K562 (cell line): ENCODE measurements at regions not wholly inside any gene's neighbourhood (a gene's known extent, or its start where the extent isn't known, plus 50 kb on each side); places are given as distances from the start of the nearest gene placed in this dataset.

Source experiments
- ATAC-seq: fragments of 200-7000 bp; cut with Tn5 transposase; 3 replicates; pipeline ENCODE4 v1.9.1; 2020; ENCODE audit warnings: moderate library complexity
- BruUV-seq: library from RNA; stranded (reverse); fragments of 400-500 nt; replicated peaks from 2 replicates; lab custom pipeline; 2021; lab: Mats Ljungman, UMichigan
- CTCF ChIA-PET: fragments of 300-600 bp; formaldehyde crosslinking; extraction: SDS; loops from one replicate; lab custom pipeline; 2021; ENCODE audit warnings: low intra/inter-chr PET ratio; lab: Yijun Ruan, JAX
- POLR2A ChIA-PET: fragments of 300-600, 350-650 bp; sonication (Branson Sonifier 250); formaldehyde crosslinking; extraction: SDS; loops from one replicate; lab custom pipeline; 2021; ENCODE audit warnings: antibody characterized with exemption, inconsistent platforms; lab: Yijun Ruan, JAX
- DNase-seq, 4 experiments: peaks; one replicate each; pipeline versions ENCODE4 v3.0.0 to v3.0.0-alpha.2; 2011 to 2018; ENCODE audit warnings: low spot score in 3 of 4, mixed read lengths in 3 of 4; ENCODE audit errors: extremely low read depth in 1 of 4
- FAIRE-seq: peaks from 2 replicates; lab custom pipeline; 2011; peaks lifted over from hg19 to GRCh38; lab: Jason Lieb, UNC
- H2AFZ ChIP-seq: 2 replicates; pipeline ENCODE4 v1.6.0; 2011; ENCODE audit warnings: low read depth, low read length, control low read depth, inconsistent platforms
- H3K27ac ChIP-seq: fragments of 200-600 bp; 3 replicates; pipeline ENCODE4 v1.8.0; 2011; ENCODE audit warnings: low read depth, mild to moderate bottlenecking, control low read depth, inconsistent platforms, low read length, moderate library complexity, mixed read lengths; ENCODE audit errors: extremely low read depth
- H3K27me3 ChIP-seq, 2 experiments: fragments of 300-600 bp in 1 of 2; 2 replicates in 1 of 2; 3 replicates in 1 of 2; pipeline versions ENCODE4 v1.6.0 to v1.8.0; 2011; ENCODE audit warnings: inconsistent platforms in 2 of 2, low read length in 2 of 2, mild to moderate bottlenecking in 1 of 2, mixed read lengths in 1 of 2, moderate library complexity in 1 of 2; ENCODE audit not compliant: control insufficient read depth in 2 of 2, insufficient read depth in 2 of 2
- H3K36me3 ChIP-seq: fragments of 300-600 bp; 3 replicates; pipeline ENCODE4 v1.8.0; 2011; ENCODE audit warnings: mild to moderate bottlenecking, low read length, inconsistent platforms; ENCODE audit not compliant: control insufficient read depth, insufficient read depth
- H3K4me1 ChIP-seq, 2 experiments: fragments of 200-600 bp in 1 of 2; replicated peaks in 1 of 2; 2 replicates in 1 of 2; 3 replicates in 1 of 2; pipeline versions ENCODE4 v1.5.1 to v1.8.0; 2011; ENCODE audit warnings: inconsistent platforms in 2 of 2, low read length in 2 of 2, mild to moderate bottlenecking in 1 of 2, mixed read lengths in 1 of 2, moderate library complexity in 1 of 2; ENCODE audit not compliant: control insufficient read depth in 2 of 2, insufficient read depth in 2 of 2
- H3K4me2 ChIP-seq: 2 replicates; pipeline ENCODE4 v1.6.1; 2011; ENCODE audit warnings: low read length, control low read depth, inconsistent platforms, mixed read lengths; ENCODE audit not compliant: insufficient read depth
- H3K4me3 ChIP-seq: fragments of 200-600 bp; sonication (generic), shearing (Covaris generic); 2 replicates; pipeline ENCODE4 v1.5.1; 2016; ENCODE audit warnings: control low read depth, inconsistent platforms
- H3K79me2 ChIP-seq: fragments of 200-600 bp; 3 replicates; pipeline ENCODE4 v1.8.0; 2011; ENCODE audit warnings: low read length, inconsistent platforms; ENCODE audit not compliant: control insufficient read depth, insufficient read depth
- H3K9ac ChIP-seq, 2 experiments: 2 replicates each; pipeline versions ENCODE4 v1.6.0 to v1.6.1; 2011; ENCODE audit warnings: low read depth in 2 of 2, low read length in 2 of 2, control low read depth in 1 of 2, inconsistent platforms in 1 of 2, mild to moderate bottlenecking in 1 of 2, mixed read lengths in 1 of 2; ENCODE audit not compliant: insufficient read depth in 1 of 2
- H3K9me1 ChIP-seq: one replicate; pipeline ENCODE4 v1.6.0; 2011; ENCODE audit warnings: inconsistent platforms, mild to moderate bottlenecking, low read length, moderate library complexity; ENCODE audit not compliant: control insufficient read depth, insufficient read depth
- H3K9me3 ChIP-seq: replicated peaks from 2 replicates; pipeline ENCODE4 v1.5.1; 2011; ENCODE audit warnings: low read depth, low read length, inconsistent platforms; ENCODE audit not compliant: control insufficient read depth, insufficient read depth
- H4K20me1 ChIP-seq: replicated peaks from 2 replicates; pipeline ENCODE4 v1.6.1; 2011; ENCODE audit warnings: low read length, inconsistent platforms, mixed read lengths; ENCODE audit not compliant: control insufficient read depth, insufficient read depth
- ATF4 ChIP-seq: fragments of 450-650 bp; formaldehyde crosslinking; IDR thresholded peaks from 2 replicates; pipeline ENCODE4 v1.4.0; 2022; ENCODE audit warnings: mild to moderate bottlenecking, moderate library complexity
- CEBPG ChIP-seq, 3 experiments: fragments of 200-800 bp in 1 of 3; sonication (Bioruptor generic) in 1 of 3; sonication (generic) in 1 of 3; formaldehyde crosslinking in 1 of 3; IDR thresholded peaks in 2 of 3; conservative IDR thresholded peaks in 1 of 3; 2 replicates each; pipeline versions ENCODE4 v1.6.1 to v1.8.0; 2016 to 2022; ENCODE audit warnings: missing compliant biosample characterization in 2 of 3, missing genetic modification characterization in 2 of 3, mild to moderate bottlenecking in 1 of 3, missing genetic modification reagents in 1 of 3
- ETS1 ChIP-seq: conservative IDR thresholded peaks from 2 replicates; pipeline ENCODE4 v1.6.1; 2011; ENCODE audit warnings: low read depth, mild to moderate bottlenecking, low read length; ENCODE audit not compliant: control insufficient read depth
- ETS2 ChIP-seq: IDR thresholded peaks from 2 replicates; pipeline ENCODE4 v1.6.1; 2016; ENCODE audit warnings: borderline replicate concordance, missing genetic modification characterization, mild to moderate bottlenecking, moderate library complexity, missing compliant biosample characterization; ENCODE audit not compliant: poor library complexity, severe bottlenecking
- FOXO4 ChIP-seq: fragments of 450-650 bp; formaldehyde crosslinking; IDR thresholded peaks from 2 replicates; pipeline ENCODE4 v1.4.0; 2020; ENCODE audit warnings: mild to moderate bottlenecking, moderate library complexity
- KLF10 ChIP-seq: fragments of 250-450 bp; sonication (Bioruptor Pico); IDR thresholded peaks from 2 replicates; pipeline ENCODE4 v1.6.1; 2021; ENCODE audit warnings: matching md5 sums
- KLF6 ChIP-seq: fragments of 250-450 bp; sonication (Bioruptor Pico); IDR thresholded peaks from 2 replicates; pipeline ENCODE4 v1.4.0; 2020; ENCODE audit warnings: mild to moderate bottlenecking, moderate library complexity, borderline replicate concordance
- NFIX ChIP-seq: fragments of 250-450 bp; sonication (Bioruptor Pico); IDR thresholded peaks from 2 replicates; pipeline ENCODE4 v1.4.0; 2020; ENCODE audit warnings: low read depth, mild to moderate bottlenecking, moderate library complexity
- PCBP2 ChIP-seq: fragments of 200-400 bp; formaldehyde crosslinking; IDR thresholded peaks from 2 replicates; pipeline ENCODE4 v1.6.1; 2018; ENCODE audit warnings: low read length, low read depth, mild to moderate bottlenecking, moderate library complexity; ENCODE audit not compliant: poor library complexity, severe bottlenecking
- SPI1 ChIP-seq: IDR thresholded peaks from 2 replicates; pipeline ENCODE4 v1.6.1; 2011; ENCODE audit warnings: low read depth, low read length, control low read depth, borderline replicate concordance
- STAT6 ChIP-seq: sonication (generic); formaldehyde crosslinking; IDR thresholded peaks from 2 replicates; pipeline ENCODE4 v1.8.1; 2023; ENCODE audit warnings: mild to moderate bottlenecking, missing genetic modification reagents
- ZKSCAN1 ChIP-seq: fragments of 150-350 bp; IDR thresholded peaks from 2 replicates; pipeline ENCODE4 v1.6.1; 2016; ENCODE audit warnings: low read depth, low read length
- ZNF644 ChIP-seq: fragments of 200-800 bp; sonication (Bioruptor generic); IDR thresholded peaks from 2 replicates; pipeline ENCODE4 v1.6.1; 2016; ENCODE audit warnings: low read depth, missing genetic modification characterization, missing compliant biosample characterization
- ZNF699 ChIP-seq: fragments of 250-450 bp; sonication (Bioruptor Pico); IDR thresholded peaks from 2 replicates; pipeline ENCODE4 v1.8.0; 2021; ENCODE audit warnings: mild to moderate bottlenecking, moderate library complexity; ENCODE audit not compliant: insufficient replicate concordance
- WGBS: fragments of 100-300 bp; shearing (Covaris generic); methylation state at CpG from one replicate; pipeline ENCODE4 v1.1.6; 2016; ENCODE audit warnings: low coverage, mixed read lengths; ENCODE audit not compliant: insufficient coverage; ENCODE audit errors: missing lambda C conversion rate; 5-methylcytosine and 5-hydroxymethylcytosine counted together
- in situ Hi-C: fragments of 300-500 bp; cut with MboI; formaldehyde crosslinking; loops from 4 replicates; pipeline ENCODE4 v1.15.0; 2018; ENCODE audit warnings: inconsistent platforms, mixed read lengths
- intact Hi-C: fragments of 100-400 bp; cut with micrococcal nuclease; formaldehyde crosslinking; loops from 2 replicates; pipeline ENCODE4 v1.14.2; 2022

- no peak for TF ChIP-seq ETS1
- TF ChIP-seq SPI1 = no peak
- no peak for TF ChIP-seq CEBPG (CRISPR knock-in tag; IDR thresholded peaks at IDR 0.05)
- no peak for TF ChIP-seq CEBPG (tag; conservative IDR thresholded peaks at IDR 0.05 in 1 of 2, IDR thresholded peaks at IDR 0.05 in 1 of 2)
- TF ChIP-seq, all 486 proteins: peak for 0
Observed at GRCh38 chr2:53004413-53004812, 763.2 kb upstream of the CHAC2 start (continued).

- intact Hi-C loops = no loop called here
- WGBS = 0% methylated on average over 2 of the region's 2 CpGs
- ATAC-seq = no peak
- Histone ChIP-seq H2AFZ (no peak overlapping the region), H3K4me2 (no peak overlapping the region), H3K4me3 (no peak overlapping the region), H3K27me3 (no peaks in the 10 kb centered on the region), H3K4me1 (no peaks in the 10 kb centered on the region), H4K20me1 (no peaks in the 10 kb centered on the region), H3K36me3 (no peaks in the 10 kb centered on the region), H3K79me2 (no peaks in the 10 kb centered on the region), H3K27ac (no peak overlapping the region), H3K9ac (no peak overlapping the region), H3K9me3 (no peaks in the 10 kb centered on the region), H3K9me1 (no peaks in the 10 kb centered on the region)
- no peak for FAIRE-seq
- CTCF ChIA-PET = no interaction called here
- BruUV-seq = no TSS peak
- POLR2A ChIA-PET = no interaction called here
- DNase-seq = no peak
- in situ Hi-C loops = no loop called here
- TF ChIP-seq ETS2 (tag) = no peak
- TF ChIP-seq STAT6 (CRISPR knock-in tag) = no peak
- no peak for TF ChIP-seq ZKSCAN1
- no peak for TF ChIP-seq NFIX (CRISPR knock-in tag)
- no peak for TF ChIP-seq KLF6 (CRISPR knock-in tag)
- TF ChIP-seq FOXO4 (CRISPR knock-in tag) = no peak
- TF ChIP-seq ZNF699 (CRISPR knock-in tag) = no peak
- no peak for TF ChIP-seq ATF4
- no peak for TF ChIP-seq PCBP2
- no peak for TF ChIP-seq ZNF644
- TF ChIP-seq KLF10 (CRISPR knock-in tag) = no peak
Observed at GRCh38 chr2:52995424-52995823, 772.2 kb upstream of the CHAC2 start.
